ENCODE measurements at regions not wholly inside any gene's neighbourhood (a gene's known extent, or its start where the extent isn't known, plus 50 kb on each side); places are given as distances from the start of the nearest gene placed in this dataset.
A peak's percentile ranks its signal among the peaks of the same experiment; 100 is the strongest.

DNA sequence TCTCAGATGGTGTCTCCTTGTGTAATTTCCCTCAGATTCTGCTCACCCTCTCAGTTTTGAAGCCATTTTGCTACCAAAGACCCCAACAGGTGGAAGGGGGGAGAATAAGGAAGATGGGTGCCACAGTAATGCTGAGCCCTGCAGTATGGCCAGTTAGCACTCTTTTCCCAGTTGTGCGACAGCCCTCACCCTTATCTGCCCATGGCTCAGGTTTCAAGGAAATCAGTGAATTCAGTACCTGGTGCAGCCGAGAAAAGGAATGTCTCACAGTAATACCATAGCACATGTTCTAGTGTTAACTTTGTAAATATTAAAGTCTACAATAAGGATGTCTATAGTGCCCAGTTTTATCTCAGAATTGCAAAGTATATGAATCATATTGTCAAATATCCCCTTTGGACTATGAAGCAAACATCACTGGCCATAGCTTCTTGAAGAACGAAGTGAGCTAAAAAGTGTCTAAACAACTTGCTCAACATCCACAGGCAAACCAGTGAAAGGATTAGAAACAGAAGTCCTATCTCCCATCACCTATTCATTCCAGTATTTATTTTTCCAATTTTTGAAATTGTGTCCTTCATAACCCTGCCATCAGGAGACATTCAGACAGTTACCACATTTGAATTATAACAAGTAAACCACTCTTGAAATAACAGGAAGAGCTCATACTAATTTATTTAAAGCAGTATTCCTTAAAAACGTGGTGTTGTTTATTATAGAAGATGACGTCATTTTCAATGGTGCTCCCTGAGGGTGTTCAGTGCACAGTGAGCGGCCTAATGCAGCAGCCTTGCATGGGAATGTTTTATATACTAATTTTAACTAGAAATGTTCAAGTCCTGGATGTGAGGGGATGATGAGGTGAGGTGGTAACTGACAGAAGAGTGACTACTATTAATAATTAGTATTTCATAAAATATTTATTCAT lies 366.2 kb downstream of the TFAP2A start:
- Histone ChIP-seq H3K4me3 (no peak overlapping the region), H3K27me3 (no peaks in the 10 kb centered on the region), H3K36me3 (no peaks in the 10 kb centered on the region), H3K4me1 (0 out of 2 replicates have a peak, but pooled peaks cover 3% of the 10 kb centered on the region), H3K27ac (no peak overlapping the region), H3K9me3 (replicated peaks) (no peaks in the 10 kb centered on the region)
- no peak for DNase-seq

DNA sequence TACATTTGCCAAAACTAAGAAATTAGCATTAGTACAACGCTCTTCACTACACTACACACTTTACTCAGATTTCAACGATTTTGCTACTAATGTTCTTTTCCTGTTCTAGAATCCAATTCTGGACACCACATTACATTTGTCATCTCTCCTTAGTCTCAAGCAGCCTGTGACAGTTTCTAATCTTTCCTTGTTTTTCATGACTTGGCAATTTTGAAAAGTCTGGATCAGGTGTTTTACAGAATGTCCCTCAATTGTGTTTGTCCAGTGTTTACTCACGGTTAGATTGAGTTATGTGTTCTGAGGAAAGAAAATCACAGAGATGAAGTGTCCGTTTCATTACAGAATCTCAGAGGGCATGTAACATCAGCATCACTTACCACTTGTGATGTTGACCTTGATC lies 372.6 kb downstream of the TFAP2A start:
- Histone ChIP-seq H3K27ac (no peak overlapping the region), H3K4me3 (no peak overlapping the region), H3K36me3 (no peaks in the 10 kb centered on the region), H3K27me3 (no peaks in the 10 kb centered on the region), H3K9me3 (replicated peaks) (no peaks in the 10 kb centered on the region), H3K4me1 (no peaks in the 10 kb centered on the region)
- no peak for DNase-seq

DNA sequence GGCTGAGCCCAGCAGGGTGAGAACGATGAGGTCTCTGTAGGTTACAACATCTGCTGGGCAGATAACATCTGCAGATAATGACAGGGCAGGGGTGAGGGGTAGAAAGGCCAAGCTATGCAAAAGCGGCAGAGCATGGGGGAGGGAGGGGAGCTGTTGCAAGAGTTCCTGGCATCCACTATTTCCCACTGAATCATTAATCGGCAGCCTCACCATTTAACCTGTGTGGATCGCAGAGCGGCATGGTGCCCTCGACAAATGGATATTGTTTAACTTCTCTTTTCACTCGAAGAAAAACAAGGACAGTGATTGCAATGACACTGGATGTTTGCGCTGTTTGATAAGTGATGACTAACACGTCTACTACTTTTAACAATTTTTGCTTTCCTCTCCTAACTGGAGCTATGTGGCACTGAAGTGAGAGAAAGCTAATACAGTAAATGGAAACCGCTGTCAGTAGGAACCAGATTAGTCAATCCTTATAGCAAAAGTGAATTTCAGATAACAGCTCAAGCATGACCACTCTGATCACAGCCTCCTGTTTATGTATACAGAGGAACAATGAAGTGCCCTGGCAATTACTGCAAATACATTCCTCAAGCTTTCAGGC lies 381.5 kb downstream of the TFAP2A start:
- H3K9me3 ChIP-seq (replicated peaks), result no peaks in the 10 kb centered on the region
- DNase-seq, result peak; percentile 25 to 34
- H3K27me3 ChIP-seq, result no peaks in the 10 kb centered on the region
- H3K27ac ChIP-seq, result peak overlapping the region; percentile 43; the same call in 1 of the 2 replicates
- H3K4me1 ChIP-seq, result peaks cover 6% of the 10 kb centered on the region; the same call in 1 of the 2 replicates
- H3K36me3 ChIP-seq, result no peaks in the 10 kb centered on the region
- H3K4me3 ChIP-seq, result peak overlapping the region; percentile 28; the same call in 1 of the 2 replicates

DNA sequence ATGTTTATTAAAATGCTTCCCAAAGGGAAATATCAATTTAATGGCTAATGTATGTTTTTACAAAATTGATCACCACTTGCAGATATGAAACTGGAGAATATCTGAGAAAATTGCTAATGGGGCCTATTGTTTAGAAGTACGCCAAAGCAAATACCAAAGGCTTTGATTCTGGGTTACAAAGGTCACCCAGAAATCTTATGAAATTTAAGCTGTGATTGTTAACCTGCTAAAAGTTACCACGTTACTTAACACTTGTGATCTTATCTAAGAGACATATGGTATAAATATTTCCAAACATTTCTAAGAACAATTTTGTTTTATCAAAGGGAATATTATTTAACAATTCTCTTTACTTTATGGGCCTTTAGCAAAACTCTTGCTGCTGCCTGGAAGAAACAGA lies 383.3 kb downstream of the TFAP2A start:
- no peaks in the 10 kb centered on the region for H3K36me3 ChIP-seq
- peaks cover 6% of the 10 kb centered on the region; the same call in 1 of the 2 replicates for H3K4me1 ChIP-seq
- DNase-seq, result no peak
- no peaks in the 10 kb centered on the region for H3K27me3 ChIP-seq
- H3K27ac ChIP-seq, result no peak overlapping the region
- H3K9me3 ChIP-seq (replicated peaks), result no peaks in the 10 kb centered on the region
- no peak overlapping the region for H3K4me3 ChIP-seq

DNA sequence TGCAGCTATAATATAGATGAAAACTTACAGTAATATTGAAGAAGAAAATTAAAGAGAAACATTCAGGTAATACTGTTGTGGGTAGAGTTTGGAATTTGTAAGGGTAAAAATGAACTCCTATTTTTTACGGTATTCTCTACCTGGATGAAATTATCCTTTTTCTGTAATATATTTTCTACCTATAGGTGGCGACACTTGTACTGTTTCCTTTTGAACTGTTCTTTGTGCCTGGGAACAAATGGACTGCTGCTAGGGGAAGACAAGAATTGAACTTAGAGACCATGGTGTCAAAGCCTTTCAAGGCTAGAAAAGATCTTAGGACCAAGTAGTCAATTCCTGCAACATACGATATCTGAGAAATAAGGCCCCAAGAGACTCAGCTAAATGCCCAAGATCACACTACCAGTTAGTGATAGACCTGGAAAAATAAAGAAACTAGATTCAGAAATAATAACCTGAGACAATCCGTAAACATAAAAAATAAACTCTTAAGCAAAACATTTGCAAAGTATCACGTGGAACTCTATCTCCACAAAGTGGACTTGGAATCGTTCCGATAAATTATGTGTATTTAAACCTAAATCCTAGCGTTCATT lies 383.8 kb downstream of the TFAP2A start:
- Histone ChIP-seq H3K4me3 (no peak overlapping the region), H3K27me3 (no peaks in the 10 kb centered on the region), H3K27ac (no peak overlapping the region), H3K9me3 (replicated peaks) (no peaks in the 10 kb centered on the region), H3K36me3 (no peaks in the 10 kb centered on the region), H3K4me1 (peaks cover 6% of the 10 kb centered on the region; the same call in 1 of the 2 replicates)
- DNase-seq, result peak in 1 of 2 experiments; percentile 26

DNA sequence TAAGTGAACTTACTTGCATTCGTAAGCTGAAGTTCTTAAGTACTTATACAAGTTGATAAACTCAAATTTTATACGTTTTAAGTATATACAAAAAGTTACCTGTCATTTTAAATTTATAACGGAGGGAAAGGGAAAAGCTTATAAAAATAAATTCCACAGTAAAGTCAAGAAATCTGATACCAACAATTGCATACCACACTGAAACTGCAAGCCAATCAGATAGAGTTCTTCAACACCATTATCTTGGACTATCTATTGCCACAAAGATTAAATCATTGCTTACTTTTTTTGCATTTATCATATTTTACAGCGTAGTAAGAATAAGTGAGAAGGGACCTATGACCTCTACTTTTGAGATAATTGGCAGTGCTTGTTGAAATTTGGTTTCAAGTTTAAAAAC lies 386.7 kb downstream of the TFAP2A start:
- Histone ChIP-seq H3K27ac (no peak overlapping the region), H3K9me3 (replicated peaks) (no peaks in the 10 kb centered on the region), H3K36me3 (no peaks in the 10 kb centered on the region), H3K4me1 (no peaks in the 10 kb centered on the region; the same call in 1 of the 2 replicates), H3K27me3 (no peaks in the 10 kb centered on the region), H3K4me3 (no peak overlapping the region)
- DNase-seq, result no peak

DNA sequence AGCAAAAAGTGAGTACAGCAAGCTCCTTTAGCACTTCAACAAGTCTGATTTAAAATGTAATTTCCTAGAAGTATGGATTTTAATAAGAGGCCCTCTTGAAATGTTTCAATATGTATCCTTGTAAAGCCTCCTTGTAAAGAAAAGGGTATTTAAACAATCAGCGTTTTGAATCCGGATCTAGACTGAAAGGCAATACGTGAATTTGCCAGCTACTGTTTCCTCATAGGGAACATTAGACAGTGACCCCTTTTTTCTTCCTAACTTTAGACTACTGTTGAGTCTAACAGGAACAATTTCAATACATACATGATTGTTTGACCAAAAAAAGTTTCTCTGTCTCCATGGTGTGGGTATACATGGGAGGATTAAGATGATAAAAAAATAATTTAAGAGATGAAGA lies 395.0 kb downstream of the TFAP2A start:
- DNase-seq, result no peak
- no peak overlapping the region for H3K27ac ChIP-seq
- no peaks in the 10 kb centered on the region for H3K27me3 ChIP-seq
- H3K4me1 ChIP-seq, result no peaks in the 10 kb centered on the region; the same call in 1 of the 2 replicates
- no peaks in the 10 kb centered on the region for H3K9me3 ChIP-seq (replicated peaks)
- no peaks in the 10 kb centered on the region for H3K36me3 ChIP-seq
- no peak overlapping the region for H3K4me3 ChIP-seq

DNA sequence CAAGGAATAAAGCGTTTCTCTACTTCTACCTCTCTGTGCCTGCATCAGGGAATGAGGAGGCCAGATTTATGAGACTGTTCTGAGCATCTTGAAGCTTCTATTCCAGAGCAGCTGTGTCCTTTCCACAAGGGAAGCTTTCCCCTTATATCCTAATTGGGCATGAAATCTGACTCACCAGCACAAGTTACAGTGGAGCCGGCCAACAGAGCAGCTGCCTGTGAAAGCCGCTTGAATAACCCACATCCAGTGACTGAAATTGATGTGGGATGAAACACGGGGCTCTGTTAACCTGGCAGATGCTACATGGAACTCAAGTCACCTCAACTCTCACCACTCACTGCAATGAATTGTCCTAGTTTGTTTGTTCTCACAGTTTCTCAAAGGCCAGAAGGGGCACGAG lies 400.3 kb downstream of the TFAP2A start:
- Histone ChIP-seq H3K36me3 (no peaks in the 10 kb centered on the region), H3K27me3 (no peaks in the 10 kb centered on the region), H3K4me1 (peaks cover 7% of the 10 kb centered on the region), H3K9me3 (replicated peaks) (no peaks in the 10 kb centered on the region), H3K27ac (peak overlapping the region; percentile 67), H3K4me3 (no peak overlapping the region)
- DNase-seq, result peak; percentile 86 to 94

DNA sequence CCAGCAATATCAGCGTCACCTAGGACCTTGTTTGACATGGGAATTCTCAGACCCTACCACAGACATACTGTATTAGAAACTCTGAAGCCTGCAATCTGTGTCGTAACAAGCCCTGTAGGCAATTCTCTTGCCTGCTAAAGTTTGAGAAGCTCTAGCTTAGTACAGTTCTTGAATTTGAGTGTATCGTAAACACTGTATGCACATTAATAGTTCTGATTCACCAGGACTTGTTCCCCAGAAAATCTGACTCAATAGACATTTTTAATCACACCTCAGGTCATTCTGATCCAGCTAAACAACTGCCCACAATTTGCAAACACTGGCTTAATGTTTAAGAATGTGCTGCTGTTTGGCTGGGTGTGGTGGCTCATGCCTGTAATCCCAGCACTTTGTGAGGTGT lies 414.3 kb downstream of the TFAP2A start:
- no peak overlapping the region for H3K4me3 ChIP-seq
- H3K36me3 ChIP-seq, result no peaks in the 10 kb centered on the region
- no peaks in the 10 kb centered on the region for H3K4me1 ChIP-seq
- no peaks in the 10 kb centered on the region for H3K9me3 ChIP-seq (replicated peaks)
- no peak for DNase-seq
- H3K27ac ChIP-seq, result no peak overlapping the region
- H3K27me3 ChIP-seq, result no peaks in the 10 kb centered on the region

DNA sequence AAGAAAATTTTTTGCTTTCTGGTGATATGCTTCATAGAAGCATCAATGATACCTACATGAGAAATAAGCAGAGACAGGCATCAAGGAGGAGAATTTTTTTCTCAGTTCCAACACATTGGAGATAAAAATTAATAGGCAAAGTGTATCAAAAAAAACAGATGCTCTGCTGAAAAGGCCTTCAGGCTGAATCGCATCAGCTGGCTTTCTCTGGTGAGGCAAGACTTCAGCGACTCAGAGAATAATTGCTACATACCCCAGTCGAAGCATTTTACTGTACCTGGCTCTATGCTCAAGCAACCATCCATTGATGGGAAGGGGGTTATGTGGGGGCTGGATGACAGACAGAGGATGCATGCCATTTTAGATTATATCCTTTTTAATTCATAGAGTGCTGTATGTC lies 415.1 kb downstream of the TFAP2A start:
- Histone ChIP-seq H3K27ac (no peak overlapping the region), H3K4me1 (no peaks in the 10 kb centered on the region), H3K9me3 (replicated peaks) (no peaks in the 10 kb centered on the region), H3K36me3 (no peaks in the 10 kb centered on the region), H3K27me3 (no peaks in the 10 kb centered on the region), H3K4me3 (no peak overlapping the region)
- no peak for DNase-seq

DNA sequence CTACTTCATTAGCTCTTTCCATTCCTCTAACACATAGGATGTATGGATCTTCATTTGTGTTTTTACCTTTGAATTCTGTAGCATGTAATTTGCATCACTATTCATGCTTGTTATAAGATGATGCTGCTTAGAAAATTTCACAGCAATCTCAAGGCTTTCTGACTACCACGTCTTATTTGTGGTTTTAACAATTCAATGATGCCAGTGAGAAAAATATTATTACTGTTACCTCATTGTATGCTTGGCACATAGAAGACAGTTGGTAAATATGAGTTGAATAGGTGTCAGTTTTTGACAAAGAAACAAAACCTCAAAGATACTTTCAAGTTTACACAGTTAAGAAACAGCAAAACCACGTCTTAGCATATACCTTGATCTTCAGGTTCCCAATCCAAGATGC lies 428.6 kb downstream of the TFAP2A start:
- no peak for DNase-seq
- Histone ChIP-seq H3K4me3 (no peak overlapping the region), H3K27me3 (no peaks in the 10 kb centered on the region), H3K9me3 (replicated peaks) (no peaks in the 10 kb centered on the region), H3K36me3 (no peaks in the 10 kb centered on the region), H3K27ac (no peak overlapping the region), H3K4me1 (no peaks in the 10 kb centered on the region)

DNA sequence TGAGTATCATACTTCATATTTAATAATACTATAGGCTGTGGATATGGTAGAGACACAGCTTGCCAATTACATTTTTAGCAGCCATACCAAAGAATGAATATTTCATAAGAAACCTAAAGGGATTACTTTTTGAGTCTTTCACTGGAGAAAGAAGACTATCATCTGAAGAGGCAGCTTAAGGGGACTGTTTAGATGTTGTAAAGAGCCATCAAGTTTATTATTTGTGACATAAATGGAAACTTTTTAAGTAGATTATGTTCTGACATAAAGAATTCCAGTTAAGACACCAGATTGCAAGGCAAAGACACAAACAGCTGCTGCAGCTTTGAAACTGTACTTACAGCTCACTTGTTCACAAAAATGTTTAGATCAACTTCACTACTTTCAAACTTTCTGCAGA lies 429.4 kb downstream of the TFAP2A start:
- no peak overlapping the region for H3K4me3 ChIP-seq
- DNase-seq, result no peak
- no peak overlapping the region for H3K27ac ChIP-seq
- no peaks in the 10 kb centered on the region for H3K4me1 ChIP-seq
- no peaks in the 10 kb centered on the region for H3K27me3 ChIP-seq
- H3K9me3 ChIP-seq (replicated peaks), result no peaks in the 10 kb centered on the region
- H3K36me3 ChIP-seq, result no peaks in the 10 kb centered on the region

DNA sequence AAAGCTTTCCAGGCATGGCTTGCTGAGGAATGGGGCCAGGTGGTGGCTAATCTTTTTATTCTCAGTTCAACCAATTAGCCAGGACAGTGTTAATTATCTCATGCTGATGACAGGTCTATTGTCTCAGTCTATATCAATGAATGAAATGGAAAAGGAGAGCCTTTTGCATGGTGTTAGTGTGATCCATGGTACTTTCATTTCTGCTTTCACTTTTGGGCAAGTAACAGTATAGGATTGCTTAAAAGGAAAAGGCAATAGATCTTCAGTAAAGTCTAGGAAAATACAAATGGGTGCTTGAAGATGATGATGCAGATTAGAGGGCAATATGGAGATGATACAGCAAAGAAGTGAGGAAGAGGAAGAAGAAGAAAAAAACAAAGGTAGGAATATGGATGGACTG lies 430.3 kb downstream of the TFAP2A start:
- H3K4me1 ChIP-seq, result no peaks in the 10 kb centered on the region
- H3K4me3 ChIP-seq, result no peak overlapping the region
- H3K36me3 ChIP-seq, result no peaks in the 10 kb centered on the region
- no peak overlapping the region for H3K27ac ChIP-seq
- no peaks in the 10 kb centered on the region for H3K9me3 ChIP-seq (replicated peaks)
- H3K27me3 ChIP-seq, result no peaks in the 10 kb centered on the region
- no peak for DNase-seq

DNA sequence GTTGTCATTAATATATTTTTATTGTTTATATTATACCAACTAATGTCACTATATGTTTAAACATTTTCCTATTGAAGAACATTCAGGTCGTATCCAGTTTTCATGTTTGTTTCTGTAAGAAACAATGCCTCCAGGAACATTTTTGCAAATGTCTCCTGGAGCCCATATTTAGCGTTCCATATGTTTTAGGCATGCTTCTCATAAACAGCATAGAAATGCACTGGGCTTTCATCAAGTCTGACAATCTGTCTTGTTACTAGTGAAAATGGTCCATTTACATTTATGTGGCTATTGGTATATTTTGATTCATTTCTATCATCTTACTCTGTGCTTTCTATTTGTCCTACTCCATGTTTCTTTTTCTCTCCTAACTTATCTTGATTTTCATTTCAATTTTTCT lies 431.7 kb downstream of the TFAP2A start:
- DNase-seq, result no peak
- Histone ChIP-seq H3K4me3 (no peak overlapping the region), H3K4me1 (no peaks in the 10 kb centered on the region), H3K9me3 (replicated peaks) (no peaks in the 10 kb centered on the region), H3K27ac (no peak overlapping the region), H3K36me3 (no peaks in the 10 kb centered on the region), H3K27me3 (no peaks in the 10 kb centered on the region)

DNA sequence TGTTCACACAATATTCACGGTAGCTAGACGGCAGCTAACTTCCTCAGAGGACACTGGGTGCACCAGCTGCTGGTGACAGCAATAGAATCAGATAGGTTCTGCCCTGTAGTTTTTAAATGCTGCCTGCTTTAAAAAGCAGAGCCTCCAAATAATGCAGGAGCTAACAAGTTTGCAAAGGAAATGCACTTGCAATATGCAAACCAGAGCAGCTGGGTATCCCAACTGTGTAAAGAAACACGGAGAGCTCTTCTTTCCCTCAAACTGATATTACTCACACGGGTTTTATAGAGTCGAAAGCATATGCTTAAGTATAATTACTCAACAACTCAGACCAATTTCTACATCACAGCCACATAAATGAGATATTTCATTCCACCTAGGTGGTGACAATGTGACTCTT lies 432.7 kb downstream of the TFAP2A start:
- no peaks in the 10 kb centered on the region for H3K27me3 ChIP-seq
- DNase-seq, result no peak
- no peaks in the 10 kb centered on the region for H3K36me3 ChIP-seq
- H3K4me3 ChIP-seq, result no peak overlapping the region
- no peaks in the 10 kb centered on the region for H3K9me3 ChIP-seq (replicated peaks)
- H3K27ac ChIP-seq, result no peak overlapping the region
- no peaks in the 10 kb centered on the region for H3K4me1 ChIP-seq
